Endometrium (tissue), 2 donors: ENCODE measurements at regions not wholly inside any gene's neighbourhood (a gene's known extent, or its start where the extent isn't known, plus 50 kb on each side); places are given as distances from the start of the nearest gene placed in this dataset.
"Not testable (repeated sequence)": the region's sequence is repeated elsewhere in the genome, so short reads cannot be mapped to it uniquely, and the experiment has no call there.

Experiments
- FAIRE-seq: peaks from 2 replicates; lab custom pipeline; 2012; peaks lifted over from hg19 to GRCh38; lab: Jason Lieb, UNC
- donor health status: control.
- donor health status: control.

DNA sequence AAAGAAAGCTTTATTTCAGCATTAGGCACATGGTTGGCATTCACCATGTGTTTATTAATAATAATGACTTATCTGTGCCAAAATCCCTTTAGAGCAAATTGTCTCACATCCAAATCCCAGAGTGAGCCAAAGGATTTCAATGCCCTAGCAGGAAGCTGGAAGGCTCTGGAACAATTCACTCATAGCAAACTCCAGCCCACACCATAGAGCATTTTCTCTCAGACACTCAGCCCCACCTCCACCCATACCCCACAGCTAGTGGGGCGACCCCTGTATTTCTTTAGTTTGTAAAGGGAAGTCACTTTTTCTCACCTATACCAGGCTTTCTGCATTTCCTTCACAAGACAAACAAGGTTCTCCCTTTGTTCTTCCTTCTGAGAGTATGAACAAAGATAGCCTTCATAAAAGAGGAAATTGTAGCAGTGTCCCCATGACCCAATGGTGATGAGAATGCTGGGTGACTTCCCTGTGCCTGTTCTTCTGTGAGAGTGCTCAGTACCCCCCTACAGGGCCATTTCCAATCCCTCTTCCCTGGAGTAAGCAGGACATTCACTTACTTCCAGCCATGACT lies 100.1 kb upstream of the APCDD1 start:
- FAIRE-seq = no peak

DNA sequence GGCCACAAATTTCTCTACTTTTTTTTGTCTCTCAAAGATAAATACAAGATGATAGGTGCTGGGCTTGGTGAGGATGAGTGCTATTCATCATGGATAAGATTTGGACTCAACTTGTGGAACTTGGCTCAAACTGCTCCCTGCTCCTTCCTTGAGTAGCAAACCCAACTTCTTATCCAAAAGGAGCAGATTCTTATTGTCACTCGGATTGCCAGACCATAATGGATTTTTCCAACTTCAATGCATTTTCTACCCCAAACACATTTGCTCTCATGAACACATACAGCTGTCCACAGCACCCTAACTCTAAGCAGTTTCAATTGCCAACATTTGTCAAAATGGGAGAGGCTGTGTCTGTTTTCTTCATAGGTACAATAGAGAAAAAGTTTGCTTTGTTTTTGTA lies 99.5 kb upstream of the APCDD1 start:
- FAIRE-seq = no peak

DNA sequence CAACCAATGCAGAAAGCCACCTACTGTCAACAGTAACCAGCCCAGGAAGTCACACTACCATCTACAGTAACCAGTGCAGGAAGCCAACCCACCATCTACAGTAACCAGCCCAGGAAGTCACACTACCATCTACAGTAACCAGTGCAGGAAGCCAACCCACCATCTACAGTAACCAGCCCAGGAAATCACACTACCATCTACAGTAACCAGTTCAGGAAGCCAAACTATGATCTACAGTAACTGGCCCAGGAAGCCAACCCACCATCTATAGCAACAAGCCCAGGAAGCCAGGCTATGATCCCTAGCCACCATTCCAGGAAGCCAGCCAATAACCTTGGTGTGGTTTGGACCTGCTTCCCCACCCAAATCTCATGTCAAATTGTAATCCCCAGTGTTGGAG lies 97.4 kb upstream of the APCDD1 start:
- FAIRE-seq = not testable (repeated sequence)

DNA sequence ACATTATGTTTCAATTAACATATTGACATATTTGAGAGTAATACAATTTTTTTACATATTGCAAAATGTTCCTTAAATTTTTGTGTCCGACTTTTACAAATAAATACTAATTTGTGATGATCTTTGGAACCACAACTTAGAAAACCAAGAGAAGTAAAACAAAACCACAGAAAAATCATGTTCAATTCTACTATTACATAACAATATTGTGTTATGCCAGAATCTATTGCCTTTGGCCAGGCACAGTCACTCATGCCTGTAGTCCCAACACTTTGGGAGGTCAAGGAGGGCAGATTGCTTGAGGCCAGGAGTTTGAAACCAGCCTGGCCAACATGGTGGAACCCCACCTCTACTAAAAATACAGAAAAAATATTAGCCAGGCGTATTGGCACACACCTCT lies 92.8 kb upstream of the APCDD1 start:
- no peak for FAIRE-seq

DNA sequence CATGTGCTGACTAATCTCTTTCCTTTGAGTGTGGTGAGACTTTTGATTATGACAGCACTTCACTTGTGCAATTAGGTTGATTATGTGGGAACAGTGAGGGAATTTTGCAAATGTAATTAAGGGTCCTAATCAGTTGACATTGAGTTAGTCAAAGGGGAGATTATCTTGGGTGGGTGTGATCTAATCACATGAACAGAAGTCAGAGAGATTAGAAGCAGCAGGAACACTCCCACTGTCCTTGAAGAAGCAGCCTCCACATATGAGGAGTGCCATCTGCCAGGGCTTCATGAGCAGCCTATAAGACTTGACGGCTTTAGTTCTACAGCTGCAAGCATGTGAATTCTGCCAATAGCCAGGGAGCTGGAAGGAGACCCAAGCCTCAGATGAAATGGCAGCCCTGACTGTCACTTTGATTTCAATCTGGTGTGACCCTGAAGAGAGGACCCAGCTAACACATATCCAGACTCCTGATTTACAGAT lies 89.4 kb upstream of the APCDD1 start:
- FAIRE-seq = no peak

- FAIRE-seq = peak; percentile 99
These were observed 88.5 kb upstream of the APCDD1 start for GRCh38 chr18:10365901-10366300.

DNA sequence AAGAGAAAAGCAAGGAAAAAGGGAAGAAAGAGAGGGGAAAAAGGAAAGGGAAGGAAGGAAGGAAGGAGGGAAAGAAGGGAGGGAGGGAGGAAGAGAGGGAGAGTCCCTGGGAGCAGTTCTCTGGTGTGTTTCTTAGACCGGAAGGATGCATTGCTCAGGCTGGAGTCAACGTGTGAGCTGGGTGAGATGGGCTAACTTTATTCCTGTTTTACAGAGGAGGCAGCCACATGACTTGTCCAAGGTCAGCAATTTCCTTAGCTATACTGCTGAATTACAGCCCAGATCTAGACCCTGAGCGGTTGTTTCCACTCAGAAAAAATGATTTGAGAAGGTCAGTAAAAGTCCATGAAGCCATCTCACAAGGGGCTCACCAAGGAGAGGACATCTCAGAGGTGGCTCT lies 86.6 kb upstream of the APCDD1 start:
- FAIRE-seq = no peak

GRCh38 chr18:10368456-10369453 lies 85.7 kb upstream of the APCDD1 start:
- FAIRE-seq = no peak

DNA sequence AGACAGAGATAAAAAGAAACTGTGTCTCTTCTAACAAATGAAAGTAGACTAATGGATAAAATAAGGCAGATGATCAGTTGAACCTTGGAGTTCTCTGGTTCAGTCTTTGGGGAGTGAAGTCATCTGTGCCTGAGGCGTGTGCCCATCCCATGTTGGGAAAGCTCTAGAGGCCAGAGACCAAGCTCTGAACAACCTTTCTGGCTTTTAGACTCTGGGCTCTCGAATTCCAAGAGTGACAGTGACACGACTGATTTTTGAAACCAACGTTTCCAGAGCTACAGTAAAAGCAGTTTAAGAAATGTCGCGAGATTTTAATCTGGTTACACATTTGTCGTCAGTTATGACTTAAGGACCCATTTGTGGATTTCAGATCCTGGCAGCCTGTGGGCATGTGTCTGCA lies 83.7 kb upstream of the APCDD1 start:
- no peak for FAIRE-seq

GRCh38 chr18:10371165-10371564 lies 83.3 kb upstream of the APCDD1 start:
- FAIRE-seq = no peak

DNA sequence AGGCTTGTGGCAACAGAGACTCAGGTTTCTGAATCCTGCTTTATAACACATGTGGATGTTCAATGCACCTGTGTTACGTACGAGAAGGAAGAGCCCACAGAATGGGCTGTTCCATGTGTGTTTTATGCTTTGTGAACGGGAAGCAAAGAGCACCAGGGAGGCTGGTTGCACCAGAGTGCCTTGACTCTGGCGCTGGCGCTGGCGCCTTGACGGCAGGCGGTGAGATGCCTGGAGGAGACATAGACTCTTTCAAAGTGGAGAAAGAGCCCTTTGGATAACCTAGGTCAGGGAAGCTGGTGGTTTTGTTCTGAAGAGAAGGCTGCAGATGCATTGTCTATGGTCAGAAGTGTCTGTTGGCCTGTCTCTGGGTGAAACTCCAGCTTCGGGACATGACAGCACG lies 80.2 kb upstream of the APCDD1 start:
- no peak for FAIRE-seq

- FAIRE-seq = no peak
These were observed 79.7 kb upstream of the APCDD1 start for GRCh38 chr18:10374636-10375293.

- FAIRE-seq = peak; percentile 80
These were observed 77.7 kb upstream of the APCDD1 start for GRCh38 chr18:10376731-10377130.

- peak; percentile 89 for FAIRE-seq
These were observed 76.5 kb upstream of the APCDD1 start for GRCh38 chr18:10377956-10378355.

DNA sequence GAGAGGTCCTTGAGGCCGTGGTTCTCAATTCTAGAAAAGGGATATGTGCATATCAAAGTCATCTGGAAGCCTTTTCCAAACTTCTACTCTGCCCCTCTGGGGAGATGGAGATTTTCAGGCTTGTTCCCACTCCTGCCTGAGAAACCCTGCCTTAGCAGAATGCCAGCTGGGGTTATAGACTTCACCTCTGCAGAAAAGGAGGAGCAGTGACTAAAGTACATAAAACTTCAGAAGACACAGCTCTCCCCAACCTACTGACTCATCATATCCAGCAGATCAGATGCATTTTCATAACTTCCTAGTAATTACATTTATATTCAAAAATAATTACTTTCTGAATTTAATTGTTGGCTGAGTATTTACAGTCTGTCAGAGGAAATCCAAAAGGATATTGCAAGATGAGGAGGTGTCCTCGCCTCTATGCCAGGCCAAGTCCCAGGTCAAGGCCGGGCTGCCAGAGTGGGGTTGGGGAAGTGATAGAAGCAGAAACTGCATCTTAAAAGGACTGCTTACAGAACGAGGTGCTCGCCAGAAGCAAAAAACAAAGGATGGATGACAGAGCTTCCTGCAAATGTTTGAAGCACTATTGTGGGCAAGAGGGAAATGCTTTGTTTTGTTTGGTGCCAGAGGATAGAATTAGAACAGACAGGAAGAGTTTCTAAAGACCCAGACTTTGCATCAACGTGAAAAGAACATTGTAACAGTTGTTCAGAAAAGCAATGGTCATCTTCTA lies 75.6 kb upstream of the APCDD1 start:
- FAIRE-seq = peak; percentile 15

DNA sequence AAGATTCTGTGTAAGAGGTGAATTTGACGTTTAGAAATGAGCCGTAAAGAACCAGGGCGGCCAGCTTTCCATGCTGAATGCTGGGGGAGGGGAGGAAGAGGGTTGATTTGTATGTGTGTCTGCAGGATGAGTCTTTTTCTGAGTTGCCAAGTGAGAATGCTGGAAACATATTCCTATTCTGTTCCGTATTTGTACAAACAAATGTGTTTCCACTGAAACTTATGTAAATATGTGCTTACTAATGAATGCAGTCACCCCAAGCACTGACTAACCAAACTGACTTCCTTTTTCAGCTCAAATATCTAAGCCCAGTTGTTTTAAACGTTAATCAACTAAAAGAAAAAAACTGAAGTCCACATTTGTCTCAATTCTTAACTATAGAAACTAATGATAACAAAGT lies 74.9 kb upstream of the APCDD1 start:
- FAIRE-seq = peak; percentile 55

GRCh38 chr18:10381516-10381915 lies 72.9 kb upstream of the APCDD1 start:
- no peak for FAIRE-seq

GRCh38 chr18:10381951-10382350 lies 72.5 kb upstream of the APCDD1 start:
- FAIRE-seq = no peak

- FAIRE-seq = no peak
These were observed 68.4 kb upstream of the APCDD1 start for GRCh38 chr18:10386049-10386448.

GRCh38 chr18:10386956-10387355 lies 67.5 kb upstream of the APCDD1 start:
- FAIRE-seq = no peak

- FAIRE-seq = no peak
These were observed 67.0 kb upstream of the APCDD1 start for GRCh38 chr18:10387399-10387798.

DNA sequence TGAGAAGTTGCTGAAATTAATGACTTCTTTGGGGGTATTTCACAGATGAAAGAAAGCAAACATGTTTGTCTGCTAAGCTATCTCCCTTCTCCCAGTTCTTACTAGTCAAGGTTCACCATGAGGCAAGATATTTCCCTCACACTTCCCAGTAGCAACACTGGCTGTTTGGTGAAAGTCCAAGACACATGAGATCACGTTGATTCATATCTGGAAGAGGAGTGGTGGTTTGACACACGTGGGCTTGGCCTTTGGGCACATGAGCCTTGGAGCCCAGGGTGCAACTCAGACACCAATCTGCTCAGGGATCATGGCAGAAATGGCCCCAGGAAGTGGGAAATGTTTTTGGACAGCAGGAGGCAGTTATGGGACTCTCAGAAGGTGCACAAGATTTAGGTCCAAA lies 66.1 kb upstream of the APCDD1 start:
- no peak for FAIRE-seq
